HepG2 (cell line): ENCODE measurements at regions not wholly inside any gene's neighbourhood (a gene's known extent, or its start where the extent isn't known, plus 50 kb on each side); places are given as distances from the start of the nearest gene placed in this dataset.

Source experiments
- ATF7 ChIP-seq, 2 experiments: fragments of 450-650 bp in 1 of 2; sonication (generic) in 1 of 2; formaldehyde crosslinking in 1 of 2; IDR thresholded peaks; 2 replicates each; pipeline versions ENCODE4 v1.4.0 to v1.6.1; 2016 to 2020; ENCODE audit warnings: antibody characterized with exemption in 1 of 2, mild to moderate bottlenecking in 1 of 2, missing genetic modification reagents in 1 of 2
- CBFB ChIP-seq: sonication (generic); formaldehyde crosslinking; IDR thresholded peaks from 2 replicates; pipeline ENCODE4 v1.4.0; 2020; ENCODE audit warnings: missing genetic modification reagents
- MED13 ChIP-seq: sonication (generic); formaldehyde crosslinking; IDR thresholded peaks from 2 replicates; pipeline ENCODE4 v1.5.0; 2020; ENCODE audit warnings: missing genetic modification reagents
- PITX1 ChIP-seq: sonication (generic); formaldehyde crosslinking; IDR thresholded peaks from 2 replicates; pipeline ENCODE4 v1.5.1; 2020; ENCODE audit warnings: mild to moderate bottlenecking, missing genetic modification reagents
- RARA ChIP-seq: IDR thresholded peaks from 2 replicates; pipeline ENCODE4 v1.6.1; 2016; ENCODE audit warnings: missing genetic modification reagents, missing compliant biosample characterization
- SAP130 ChIP-seq: IDR thresholded peaks from 2 replicates; pipeline ENCODE4 v1.6.1; 2016; ENCODE audit warnings: low read depth
- TIGD3 ChIP-seq: sonication (generic); formaldehyde crosslinking; IDR thresholded peaks from 2 replicates; pipeline ENCODE4 v1.5.1; 2020; ENCODE audit warnings: mild to moderate bottlenecking, missing genetic modification reagents, borderline replicate concordance
- ZBTB26 ChIP-seq: IDR thresholded peaks from 2 replicates; pipeline ENCODE4 v1.6.1; 2016; ENCODE audit warnings: missing compliant biosample characterization, missing genetic modification reagents, borderline replicate concordance
- ZNF142 ChIP-seq: sonication (generic); formaldehyde crosslinking; IDR thresholded peaks from 2 replicates; pipeline ENCODE4 v1.4.0; 2020; ENCODE audit warnings: missing genetic modification reagents
- ZNF350 ChIP-seq: sonication (generic); formaldehyde crosslinking; IDR thresholded peaks from 2 replicates; pipeline ENCODE4 v1.4.0; 2020; ENCODE audit warnings: mild to moderate bottlenecking, low read depth, missing genetic modification reagents, borderline replicate concordance
- ZNF564 ChIP-seq: sonication (generic); formaldehyde crosslinking; IDR thresholded peaks from 2 replicates; pipeline ENCODE4 v1.8.1; 2023; ENCODE audit warnings: mild to moderate bottlenecking, missing genetic modification reagents
- ZNF747 ChIP-seq: sonication (generic); formaldehyde crosslinking; IDR thresholded peaks from 2 replicates; pipeline ENCODE4 v1.8.1; 2023; ENCODE audit warnings: missing genetic modification reagents, mild to moderate bottlenecking, borderline replicate concordance

- TF ChIP-seq ZNF142 = peak; percentile 65
- 0 out of 2 replicates have a peak, but pooled peaks have one; percentile 20 for TF ChIP-seq CBFB (CRISPR knock-in tag)
- TF ChIP-seq MED13 (CRISPR knock-in tag) = peak; percentile 70; the same call in 1 of the 2 replicates
- 0 out of 2 replicates have a peak, but pooled peaks have one; percentile 17 for TF ChIP-seq RARA (CRISPR knock-in tag)
- TF ChIP-seq PITX1 = peak; percentile 35; the same call in 1 of the 2 replicates
- TF ChIP-seq ATF7 (IDR thresholded peaks at IDR 0.05) = 0 out of 2 replicates have a peak, but pooled peaks have one; percentile 18
- no peak for TF ChIP-seq ATF7 (CRISPR knock-in tag; IDR thresholded peaks at IDR 0.05)
- 0 out of 2 replicates have a peak, but pooled peaks have one; percentile 68 for TF ChIP-seq TIGD3 (CRISPR knock-in tag)
- TF ChIP-seq ZBTB26 (CRISPR knock-in tag) = no peak
- peak; percentile 54 for TF ChIP-seq SAP130
- TF ChIP-seq ZNF350 = no peak
- 0 out of 2 replicates have a peak, but pooled peaks have one; percentile 18 for TF ChIP-seq ZNF747
- TF ChIP-seq ZNF564 (CRISPR knock-in tag) = 0 out of 2 replicates have a peak, but pooled peaks have one; percentile 23
These were observed 52.0 kb upstream of the ULK4 start (continued) for GRCh38 chr3:42013691-42014457.
